HEK293T (cell line): ENCODE measurements at regions not wholly inside any gene's neighbourhood (a gene's known extent, or its start where the extent isn't known, plus 50 kb on each side); places are given as distances from the start of the nearest gene placed in this dataset.

ENCODE experiments used
- BHLHE40 ChIP-seq: fragments of 450-650 bp; IDR thresholded peaks from 2 replicates; pipeline ENCODE4 v1.6.1; 2016; ENCODE audit warnings: mild to moderate bottlenecking, moderate library complexity, borderline replicate concordance
- CTBP1 ChIP-seq: fragments of 450-650 bp; IDR thresholded peaks from 2 replicates; pipeline ENCODE4 v1.6.1; 2016; ENCODE audit warnings: borderline replicate concordance
- ELF4 ChIP-seq: fragments of 450-650 bp; IDR thresholded peaks from 2 replicates; pipeline ENCODE4 v1.6.1; 2017; ENCODE audit warnings: antibody characterized with exemption
- FOXA1 ChIP-seq: fragments of 450-650 bp; IDR thresholded peaks from 2 replicates; pipeline ENCODE4 v1.6.1; 2016; ENCODE audit warnings: mild to moderate bottlenecking
- FOXM1 ChIP-seq: fragments of 450-650 bp; IDR thresholded peaks from 2 replicates; pipeline ENCODE4 v1.6.1; 2017; ENCODE audit warnings: mild to moderate bottlenecking, borderline replicate concordance
- HDGF ChIP-seq: fragments of 450-650 bp; IDR thresholded peaks from 2 replicates; pipeline ENCODE4 v1.6.1; 2017; ENCODE audit warnings: antibody characterized with exemption, borderline replicate concordance
- L3MBTL2 ChIP-seq: fragments of 450-650 bp; conservative IDR thresholded peaks from 2 replicates; pipeline ENCODE4 v1.6.1; 2016; ENCODE audit warnings: mild to moderate bottlenecking
- SP1 ChIP-seq: fragments of 450-650 bp; IDR thresholded peaks from 2 replicates; pipeline ENCODE4 v1.6.1; 2017
- TARDBP ChIP-seq: fragments of 450-650 bp; IDR thresholded peaks from 2 replicates; pipeline ENCODE4 v1.6.1; 2016

DNA sequence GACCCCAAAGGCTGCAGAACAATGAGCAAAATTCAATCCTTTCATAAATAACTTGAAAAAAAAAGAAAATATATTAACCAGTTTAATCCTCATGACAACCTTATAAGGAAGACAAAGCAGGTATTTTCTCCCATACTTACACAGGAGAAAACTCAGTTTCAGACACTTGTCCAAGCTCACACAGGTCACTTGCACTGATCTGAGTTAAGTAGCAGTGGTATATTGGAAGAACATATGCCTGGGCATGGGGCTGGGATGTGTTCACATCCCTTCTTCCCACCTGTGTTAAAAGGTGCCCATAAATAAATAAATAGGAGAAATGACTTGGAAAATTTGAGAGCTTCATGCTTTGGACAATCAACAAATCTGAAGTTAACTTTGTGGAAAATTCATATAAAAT, 63.5 kb upstream of the SELENOP start:
- no peak for TF ChIP-seq TARDBP
- no peak for TF ChIP-seq FOXM1
- no peak for TF ChIP-seq FOXA1
- no peak for TF ChIP-seq SP1
- no peak for TF ChIP-seq BHLHE40
- TF ChIP-seq ELF4, result no peak
- no peak for TF ChIP-seq HDGF
- TF ChIP-seq L3MBTL2, result no peak
- TF ChIP-seq CTBP1, result no peak
